Cardiac muscle cell (in vitro differentiated cells and primary cell): ENCODE measurements at regions not wholly inside any gene's neighbourhood (a gene's known extent, or its start where the extent isn't known, plus 50 kb on each side); places are given as distances from the start of the nearest gene placed in this dataset.

Source experiments
- DNase-seq, 2 donors: peaks; one replicate each; pipeline versions ENCODE4 v3.0.0 to v3.0.0-alpha.2; 2010 to 2017; ENCODE audit warnings: low read depth in 1 of 2, low spot score in 1 of 2
- H3K27ac ChIP-seq: fragments of 200-600 bp; sonication (generic); 2 replicates; pipeline ENCODE4 v1.5.1; 2016
- H3K27me3 ChIP-seq: fragments of 200-600 bp; sonication (generic); 2 replicates; pipeline ENCODE4 v1.6.0; 2016; ENCODE audit warnings: control low read depth
- H3K36me3 ChIP-seq: fragments of 200-600 bp; sonication (generic); 2 replicates; pipeline ENCODE4 v1.5.1; 2016; ENCODE audit warnings: control low read depth
- H3K4me1 ChIP-seq: fragments of 200-600 bp; sonication (generic); 2 replicates; pipeline ENCODE4 v1.8.1; 2017; ENCODE audit warnings: low read depth, mild to moderate bottlenecking, mixed run types
- H3K4me3 ChIP-seq: fragments of 200-600 bp; sonication (generic); 2 replicates; pipeline ENCODE4 v1.5.1; 2016; ENCODE audit warnings: mild to moderate bottlenecking
- H3K9me3 ChIP-seq: fragments of 200-600 bp; sonication (generic); 2 replicates; pipeline ENCODE4 v1.5.1; 2017; ENCODE audit warnings: low read depth, mild to moderate bottlenecking, control low read depth
- TF ChIP-seq, protein P1 (sequence below): IDR thresholded peaks from 2 replicates; pipeline ENCODE4 v1.5.1; 2012; ENCODE audit warnings: low read depth, mild to moderate bottlenecking, low read length

DNA sequence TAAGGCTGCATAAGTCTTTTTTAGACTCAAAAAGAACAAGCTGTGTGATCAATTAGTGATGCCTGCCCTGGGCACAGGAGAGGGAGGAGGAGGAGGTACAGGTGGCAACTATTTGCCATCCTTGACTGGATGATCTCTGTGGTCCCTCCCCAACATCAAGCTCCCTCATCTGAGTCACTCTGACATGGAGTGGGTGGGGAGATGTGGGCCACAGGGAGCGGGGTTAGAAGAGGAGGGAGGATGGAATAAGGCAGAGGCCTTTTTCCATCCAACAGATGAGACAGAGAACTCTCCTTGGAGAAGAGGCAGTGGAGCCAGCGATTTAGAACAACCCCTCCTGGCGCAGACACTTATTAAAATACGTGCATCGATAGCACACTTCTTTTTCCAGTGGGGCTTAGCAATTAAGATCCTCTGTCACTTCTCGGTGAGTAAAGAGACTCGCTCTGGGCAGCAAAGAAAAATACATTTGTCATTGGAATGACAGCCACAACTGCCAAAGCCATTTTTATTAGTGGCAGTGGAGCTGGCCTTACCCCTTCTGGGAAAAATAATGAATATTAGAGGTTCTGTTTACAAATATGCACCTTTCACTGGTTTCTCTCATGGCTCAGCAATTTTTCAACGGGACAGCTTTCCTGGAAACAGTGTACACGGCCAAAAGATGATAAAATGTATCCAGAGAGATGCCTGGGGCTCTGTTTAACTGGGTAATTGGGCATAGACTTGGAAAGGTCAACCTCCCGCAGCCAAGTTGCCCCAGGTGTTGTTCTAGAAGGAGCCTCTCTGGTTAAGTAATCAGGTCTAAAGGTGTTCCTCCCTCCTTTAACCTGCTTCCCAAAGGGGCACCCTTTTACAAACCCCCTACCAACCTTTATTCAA is 238.4 kb upstream of the CXCR4 start:
- H3K27me3 ChIP-seq: no peaks in the 10 kb centered on the region
- no peak overlapping the region for H3K4me3 ChIP-seq
- no peak for DNase-seq
- TF ChIP-seq, protein P1, sequence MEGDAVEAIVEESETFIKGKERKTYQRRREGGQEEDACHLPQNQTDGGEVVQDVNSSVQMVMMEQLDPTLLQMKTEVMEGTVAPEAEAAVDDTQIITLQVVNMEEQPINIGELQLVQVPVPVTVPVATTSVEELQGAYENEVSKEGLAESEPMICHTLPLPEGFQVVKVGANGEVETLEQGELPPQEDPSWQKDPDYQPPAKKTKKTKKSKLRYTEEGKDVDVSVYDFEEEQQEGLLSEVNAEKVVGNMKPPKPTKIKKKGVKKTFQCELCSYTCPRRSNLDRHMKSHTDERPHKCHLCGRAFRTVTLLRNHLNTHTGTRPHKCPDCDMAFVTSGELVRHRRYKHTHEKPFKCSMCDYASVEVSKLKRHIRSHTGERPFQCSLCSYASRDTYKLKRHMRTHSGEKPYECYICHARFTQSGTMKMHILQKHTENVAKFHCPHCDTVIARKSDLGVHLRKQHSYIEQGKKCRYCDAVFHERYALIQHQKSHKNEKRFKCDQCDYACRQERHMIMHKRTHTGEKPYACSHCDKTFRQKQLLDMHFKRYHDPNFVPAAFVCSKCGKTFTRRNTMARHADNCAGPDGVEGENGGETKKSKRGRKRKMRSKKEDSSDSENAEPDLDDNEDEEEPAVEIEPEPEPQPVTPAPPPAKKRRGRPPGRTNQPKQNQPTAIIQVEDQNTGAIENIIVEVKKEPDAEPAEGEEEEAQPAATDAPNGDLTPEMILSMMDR: no peak
- H3K36me3 ChIP-seq: no peaks in the 10 kb centered on the region
- H3K27ac ChIP-seq: no peak overlapping the region
- H3K9me3 ChIP-seq: no peaks in the 10 kb centered on the region
- no peaks in the 10 kb centered on the region for H3K4me1 ChIP-seq

DNA sequence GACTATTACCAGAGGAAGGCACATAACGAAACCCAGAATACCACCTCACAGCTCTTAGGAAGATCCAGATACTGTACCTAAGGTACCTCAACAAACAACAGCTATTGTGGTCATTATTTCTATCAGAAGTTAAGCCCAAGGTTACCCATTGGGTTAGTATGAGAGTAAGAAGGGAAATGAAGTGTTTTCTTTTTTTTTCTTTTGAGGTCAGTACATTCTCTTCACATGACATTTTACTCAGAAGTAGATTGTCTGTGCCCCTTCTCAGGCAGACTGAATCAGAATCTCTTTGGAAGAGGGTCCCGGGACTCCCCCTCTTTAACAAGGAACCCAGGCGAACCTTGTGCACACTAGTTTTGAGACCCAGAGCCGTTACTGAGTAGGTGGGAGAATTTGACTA is 233.7 kb upstream of the CXCR4 start:
- H3K4me1 ChIP-seq: no peaks in the 10 kb centered on the region
- no peak overlapping the region for H3K27ac ChIP-seq
- no peaks in the 10 kb centered on the region for H3K36me3 ChIP-seq
- DNase-seq: no peak
- H3K9me3 ChIP-seq: no peaks in the 10 kb centered on the region
- H3K27me3 ChIP-seq: no peaks in the 10 kb centered on the region
- TF ChIP-seq, protein P1: no peak
- H3K4me3 ChIP-seq: no peak overlapping the region

DNA sequence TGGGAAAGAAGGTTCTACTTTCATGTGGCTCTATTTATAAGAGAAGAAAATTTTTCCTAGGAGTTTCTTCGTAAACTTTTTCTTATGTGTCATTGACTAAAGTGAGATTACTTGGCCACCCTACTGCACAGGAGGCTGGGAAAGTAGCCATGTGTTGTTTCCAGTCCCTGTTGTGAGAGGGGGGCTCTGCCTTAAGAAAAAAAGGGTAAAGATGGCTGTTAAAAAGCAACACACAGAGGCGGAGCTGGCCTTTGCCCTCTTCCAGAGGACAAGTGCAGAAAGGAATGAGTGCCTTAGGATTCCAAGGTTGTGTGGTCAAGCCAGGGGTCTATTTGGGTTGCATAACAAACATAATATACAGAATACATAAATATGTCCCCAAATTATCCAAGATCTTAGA is 230.0 kb upstream of the CXCR4 start:
- Histone ChIP-seq H3K27ac (no peak overlapping the region), H3K4me3 (no peak overlapping the region), H3K27me3 (no peaks in the 10 kb centered on the region), H3K36me3 (no peaks in the 10 kb centered on the region), H3K4me1 (no peaks in the 10 kb centered on the region), H3K9me3 (no peaks in the 10 kb centered on the region)
- TF ChIP-seq, protein P1: no peak
- no peak for DNase-seq

DNA sequence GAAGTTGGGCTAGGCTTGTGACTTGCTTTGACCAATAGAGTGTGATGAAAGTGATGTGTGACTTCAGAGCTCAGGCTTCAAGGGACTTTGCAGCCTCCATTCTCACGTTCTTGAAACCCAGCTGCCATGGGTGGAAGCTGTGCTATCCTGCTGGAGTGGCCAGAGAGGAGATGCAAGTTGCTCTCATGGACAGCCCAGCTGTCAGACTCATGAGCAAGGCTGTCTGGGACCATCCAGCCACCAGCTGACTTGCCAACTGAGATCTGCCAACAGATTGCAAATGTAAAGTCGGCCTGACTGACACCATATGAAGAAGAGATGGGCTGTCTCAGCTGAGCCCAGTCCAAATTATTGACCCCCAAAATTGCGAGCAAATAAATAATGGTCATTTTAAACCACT is 226.4 kb upstream of the CXCR4 start:
- H3K4me3 ChIP-seq: no peak overlapping the region
- H3K4me1 ChIP-seq: no peaks in the 10 kb centered on the region
- no peaks in the 10 kb centered on the region for H3K9me3 ChIP-seq
- TF ChIP-seq, protein P1: no peak
- H3K27ac ChIP-seq: no peak overlapping the region
- DNase-seq: no peak
- H3K27me3 ChIP-seq: no peaks in the 10 kb centered on the region
- no peaks in the 10 kb centered on the region for H3K36me3 ChIP-seq

DNA sequence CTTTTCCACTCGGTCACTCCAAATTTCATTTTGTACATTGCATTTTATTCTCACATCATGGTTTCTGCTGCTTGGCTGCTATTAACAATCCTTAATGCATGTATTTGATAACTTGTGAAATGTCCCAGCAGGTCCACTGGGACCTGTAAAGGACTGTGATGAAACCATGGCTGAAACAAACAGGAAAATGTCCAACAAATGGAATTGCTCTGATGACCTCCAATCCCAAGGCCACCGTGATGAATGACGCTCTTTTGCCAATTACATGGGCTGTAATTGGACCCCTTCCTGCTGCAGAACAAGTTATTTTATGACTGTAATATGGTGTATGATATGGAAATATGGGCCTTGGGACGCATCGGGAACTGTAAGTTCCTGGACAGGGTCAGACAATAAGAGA is 224.2 kb upstream of the CXCR4 start:
- Histone ChIP-seq H3K4me3 (no peak overlapping the region), H3K9me3 (no peaks in the 10 kb centered on the region), H3K27ac (no peak overlapping the region), H3K27me3 (no peaks in the 10 kb centered on the region), H3K4me1 (no peaks in the 10 kb centered on the region), H3K36me3 (no peaks in the 10 kb centered on the region)
- TF ChIP-seq, protein P1: no peak
- DNase-seq: no peak
